Naive thymus-derived CD4-positive, alpha-beta T cell (primary cell): ENCODE measurements at regions not wholly inside any gene's neighbourhood (a gene's known extent, or its start where the extent isn't known, plus 50 kb on each side); places are given as distances from the start of the nearest gene placed in this dataset.

Experiments used
- ATAC-seq: fragments of 150-1000 bp; cut with Tn5 transposase; 2 replicates; pipeline ENCODE4 v1.10.0; 2021; ENCODE audit warnings: mild to moderate bottlenecking, moderate library complexity
- CTCF ChIA-PET: fragments of 350-600 bp; sonication (Branson Sonifier 250); formaldehyde crosslinking; loops from one replicate; lab custom pipeline; 2021; ENCODE audit warnings: antibody characterized with exemption; lab: Charles Lee
- POLR2A ChIA-PET: fragments of 350-600 bp; sonication (Branson Sonifier 250); formaldehyde crosslinking; loops from one replicate; lab custom pipeline; 2021; ENCODE audit warnings: antibody characterized with exemption, inconsistent platforms; lab: Charles Lee
- DNase-seq, 9 donors: peaks; one replicate each; pipeline versions ENCODE4 v3.0.0 to v3.0.0-alpha.2; 2020 to 2022; ENCODE audit warnings: mixed read lengths in 1 of 9
- H3K27ac ChIP-seq: one replicate; pipeline ENCODE4 v1.7.0; 2013; ENCODE audit warnings: mild to moderate bottlenecking, low read depth, low read length, moderate library complexity
- H3K27me3 ChIP-seq, 2 donors: one replicate each; pipeline ENCODE4 v1.7.0; 2013; ENCODE audit warnings: low read length in 2 of 2, mild to moderate bottlenecking in 2 of 2, moderate library complexity in 2 of 2; ENCODE audit not compliant: control insufficient read depth in 2 of 2, insufficient read depth in 2 of 2
- H3K36me3 ChIP-seq, 3 experiments: 1 replicate in 2 of 3; 2 replicates in 1 of 3; pipeline ENCODE4 v1.7.0; 2013; ENCODE audit warnings: low read length in 3 of 3, mild to moderate bottlenecking in 3 of 3, moderate library complexity in 1 of 3; ENCODE audit not compliant: insufficient read depth in 3 of 3, control insufficient read depth in 2 of 3
- H3K4me1 ChIP-seq, 2 donors: one replicate each; pipeline ENCODE4 v1.7.0; 2013; ENCODE audit warnings: low read length in 2 of 2, mild to moderate bottlenecking in 2 of 2, moderate library complexity in 1 of 2; ENCODE audit not compliant: control insufficient read depth in 2 of 2, insufficient read depth in 2 of 2
- H3K4me3 ChIP-seq: 2 replicates; pipeline ENCODE4 v1.7.0; 2013; ENCODE audit warnings: mild to moderate bottlenecking, low read length
- H3K9me3 ChIP-seq, 3 experiments: 1 replicate in 2 of 3; 2 replicates in 1 of 3; pipeline ENCODE4 v1.7.0; 2013; ENCODE audit warnings: low read length in 3 of 3; ENCODE audit not compliant: control insufficient read depth in 2 of 3
- H3K27ac Mint-ChIP-seq, 9 donors: one replicate each; pipeline ENCODE4 v1.8.0; 2020 to 2022; ENCODE audit warnings: mixed read lengths in 9 of 9, mild to moderate bottlenecking in 8 of 9, moderate library complexity in 5 of 9, inconsistent platforms in 2 of 9
- H3K27me3 Mint-ChIP-seq, 5 donors: one replicate each; pipeline ENCODE4 v1.8.0; 2021 to 2022; ENCODE audit warnings: mixed read lengths in 5 of 5, mild to moderate bottlenecking in 1 of 5
- H3K36me3 Mint-ChIP-seq, 5 donors: one replicate each; pipeline ENCODE4 v1.8.0; 2020 to 2022; ENCODE audit warnings: mixed read lengths in 5 of 5, mild to moderate bottlenecking in 3 of 5, inconsistent platforms in 1 of 5
- H3K4me1 Mint-ChIP-seq, 7 donors: one replicate each; pipeline ENCODE4 v1.8.0; 2020 to 2022; ENCODE audit warnings: mixed read lengths in 7 of 7, mild to moderate bottlenecking in 3 of 7, inconsistent platforms in 1 of 7
- H3K4me3 Mint-ChIP-seq, 10 donors: one replicate each; pipeline ENCODE4 v1.8.0; 2020 to 2022; ENCODE audit warnings: mild to moderate bottlenecking in 10 of 10, mixed read lengths in 10 of 10, moderate library complexity in 6 of 10, inconsistent platforms in 2 of 10
- H3K9me3 Mint-ChIP-seq, 11 donors: one replicate each; pipeline ENCODE4 v1.8.0; 2020 to 2022; ENCODE audit warnings: mixed read lengths in 11 of 11, mild to moderate bottlenecking in 4 of 11, inconsistent platforms in 1 of 11, moderate library complexity in 1 of 11
- intact Hi-C, 2 donors: fragments of 100-400 bp; cut with micrococcal nuclease; formaldehyde crosslinking; loops; one replicate each; pipeline ENCODE4 v1.15.1; 2023

GRCh38 chr18:69291755-69292154, 108.9 kb upstream of the DOK6 start:
- intact Hi-C loops: no loop called here
- CTCF ChIA-PET: no interaction called here
- DNase-seq: no peak

GRCh38 chr18:69300185-69300584, 100.5 kb upstream of the DOK6 start:
- Histone ChIP-seq H3K4me3 (no peak overlapping the region), H3K27me3 (no peaks in the 10 kb centered on the region), H3K27ac (no peak overlapping the region), H3K36me3 (no peaks in the 10 kb centered on the region), H3K9me3 (no peaks in the 10 kb centered on the region), H3K4me1 (no peaks in the 10 kb centered on the region)
- Mint-ChIP-seq H3K9me3 (peaks cover 0 to 17% (median 3%) of the 10 kb centered on the region in 11 donors), H3K36me3 (no peaks in the 10 kb centered on the region), H3K4me1 (no peaks in the 10 kb centered on the region), H3K4me3 (no peak overlapping the region), H3K27me3 (no peaks in the 10 kb centered on the region), H3K27ac (no peak overlapping the region)
- intact Hi-C loops: no loop called here
- ChIA-PET CTCF (no interaction called here), POLR2A (no interaction called here)
- no peak for ATAC-seq
- DNase-seq: no peak

More at GRCh38 chr18:69291755-69292154, 108.9 kb upstream of the DOK6 start:
- no peaks in the 10 kb centered on the region for H3K36me3 ChIP-seq
- no peaks in the 10 kb centered on the region for H3K27me3 ChIP-seq
- H3K9me3 Mint-ChIP-seq: peaks cover 0 to 5% (median 0%) of the 10 kb centered on the region in 11 donors
- no peaks in the 10 kb centered on the region for H3K4me1 Mint-ChIP-seq
- no peak overlapping the region for H3K4me3 ChIP-seq
- no peaks in the 10 kb centered on the region for H3K36me3 Mint-ChIP-seq
- H3K4me1 ChIP-seq: no peaks in the 10 kb centered on the region
- peaks cover 0 to 9% (median 0%) of the 10 kb centered on the region in 5 donors for H3K27me3 Mint-ChIP-seq
- no peaks in the 10 kb centered on the region for H3K9me3 ChIP-seq
- no peak overlapping the region for H3K27ac ChIP-seq
- H3K27ac Mint-ChIP-seq: no peak overlapping the region
- H3K4me3 Mint-ChIP-seq: no peak overlapping the region
- POLR2A ChIA-PET: no interaction called here
- ATAC-seq: no peak

GRCh38 chr18:69308619-69309018, 92.1 kb upstream of the DOK6 start:
- no peak overlapping the region for H3K27ac Mint-ChIP-seq
- Histone ChIP-seq H3K27ac (no peak overlapping the region), H3K4me3 (no peak overlapping the region), H3K27me3 (no peaks in the 10 kb centered on the region), H3K4me1 (no peaks in the 10 kb centered on the region), H3K9me3 (no peaks in the 10 kb centered on the region), H3K36me3 (no peaks in the 10 kb centered on the region)
- DNase-seq: no peak
- no peak overlapping the region for H3K4me3 Mint-ChIP-seq
- no peaks in the 10 kb centered on the region for H3K9me3 Mint-ChIP-seq
- no peaks in the 10 kb centered on the region for H3K4me1 Mint-ChIP-seq
- peaks cover 0 to 5% (median 0%) of the 10 kb centered on the region in 5 donors for H3K27me3 Mint-ChIP-seq
- ATAC-seq: no peak
- POLR2A ChIA-PET: no interaction called here
- intact Hi-C loops: no loop called here
- CTCF ChIA-PET: no interaction called here
- H3K36me3 Mint-ChIP-seq: no peaks in the 10 kb centered on the region

GRCh38 chr18:69326094-69326493, 74.6 kb upstream of the DOK6 start:
- Histone ChIP-seq H3K9me3 (no peaks in the 10 kb centered on the region), H3K4me3 (no peak overlapping the region), H3K36me3 (no peaks in the 10 kb centered on the region), H3K27me3 (no peaks in the 10 kb centered on the region), H3K27ac (no peak overlapping the region), H3K4me1 (no peaks in the 10 kb centered on the region)
- H3K27ac Mint-ChIP-seq: no peak overlapping the region
- ChIA-PET CTCF (no interaction called here), POLR2A (interaction anchor here (0.5 kb wide), 1 partner anchor 1357 kb away, joined by 3 read pairs; no protein-coding TSS in a partner anchor)
- H3K36me3 Mint-ChIP-seq: no peaks in the 10 kb centered on the region
- intact Hi-C loops: no loop called here
- ATAC-seq (no peak), DNase-seq (no peak)
- H3K4me3 Mint-ChIP-seq: no peak overlapping the region
- peaks cover 0 to 11% (median 3%) of the 10 kb centered on the region in 5 donors for H3K27me3 Mint-ChIP-seq
- H3K9me3 Mint-ChIP-seq: peaks cover 0 to 6% (median 0%) of the 10 kb centered on the region in 11 donors
- no peaks in the 10 kb centered on the region for H3K4me1 Mint-ChIP-seq

- POLR2A ChIA-PET: no interaction called here
- ATAC-seq (no peak), DNase-seq (no peak)
- no peaks in the 10 kb centered on the region for H3K9me3 ChIP-seq
- Mint-ChIP-seq H3K27me3 (peaks cover 0 to 7% (median 0%) of the 10 kb centered on the region in 5 donors), H3K9me3 (peaks cover 0 to 5% (median 0%) of the 10 kb centered on the region in 11 donors), H3K36me3 (no peaks in the 10 kb centered on the region), H3K27ac (no peak overlapping the region), H3K4me3 (no peak overlapping the region), H3K4me1 (no peaks in the 10 kb centered on the region)
- CTCF ChIA-PET: no interaction called here
- H3K27ac ChIP-seq: no peak overlapping the region
- H3K27me3 ChIP-seq: no peaks in the 10 kb centered on the region
- intact Hi-C loops: no loop called here
- H3K4me3 ChIP-seq: no peak overlapping the region
- H3K36me3 ChIP-seq: no peaks in the 10 kb centered on the region
- no peaks in the 10 kb centered on the region for H3K4me1 ChIP-seq
Measured at GRCh38 chr18:69328086-69328485, 72.6 kb upstream of the DOK6 start.

- Histone ChIP-seq H3K27ac (no peak overlapping the region), H3K4me3 (no peak overlapping the region), H3K4me1 (no peaks in the 10 kb centered on the region), H3K36me3 (no peaks in the 10 kb centered on the region), H3K27me3 (no peaks in the 10 kb centered on the region), H3K9me3 (no peaks in the 10 kb centered on the region)
- Mint-ChIP-seq H3K27me3 (peaks cover 0 to 7% (median 0%) of the 10 kb centered on the region in 5 donors), H3K4me1 (no peaks in the 10 kb centered on the region), H3K4me3 (no peak overlapping the region), H3K9me3 (peaks cover 0 to 6% (median 0%) of the 10 kb centered on the region in 11 donors), H3K27ac (no peak overlapping the region), H3K36me3 (no peaks in the 10 kb centered on the region)
- intact Hi-C loops: no loop called here
- CTCF ChIA-PET: no interaction called here
- POLR2A ChIA-PET: no interaction called here
- DNase-seq (no peak), ATAC-seq (no peak)
Measured at GRCh38 chr18:69330385-69331005, 70.2 kb upstream of the DOK6 start.

- H3K4me3 Mint-ChIP-seq: no peak overlapping the region
- ChIA-PET POLR2A (no interaction called here), CTCF (interaction anchor here (0.7 kb wide), 1 partner anchor 1376 kb away, joined by 3 read pairs; no protein-coding TSS in a partner anchor)
- no peak for DNase-seq
- H3K9me3 Mint-ChIP-seq: peaks cover 0 to 8% (median 2%) of the 10 kb centered on the region in 11 donors
- intact Hi-C loops: no loop called here
- H3K36me3 Mint-ChIP-seq: no peaks in the 10 kb centered on the region
- Histone ChIP-seq H3K27ac (no peak overlapping the region), H3K36me3 (no peaks in the 10 kb centered on the region), H3K4me1 (no peaks in the 10 kb centered on the region), H3K27me3 (no peaks in the 10 kb centered on the region), H3K9me3 (no peaks in the 10 kb centered on the region), H3K4me3 (no peak overlapping the region)
- no peaks in the 10 kb centered on the region for H3K4me1 Mint-ChIP-seq
- no peak for ATAC-seq
- H3K27me3 Mint-ChIP-seq: peaks cover 0 to 11% (median 0%) of the 10 kb centered on the region in 5 donors
- H3K27ac Mint-ChIP-seq: no peak overlapping the region
Measured at GRCh38 chr18:69349912-69350597, 50.6 kb upstream of the DOK6 start.
